Esophagus muscularis mucosa (tissue), 3 donors: ENCODE measurements at regions not wholly inside any gene's neighbourhood (a gene's known extent, or its start where the extent isn't known, plus 50 kb on each side); places are given as distances from the start of the nearest gene placed in this dataset.

Source experiments
- POLR2AphosphoS5 ChIP-seq, 2 donors: sonication (generic); formaldehyde crosslinking; IDR thresholded peaks; one replicate each; pipeline ENCODE4 v1.6.1; 2017; ENCODE audit warnings: antibody characterized with exemption in 2 of 2
- TF ChIP-seq, protein P1 (sequence below), 3 experiments: fragments of 200-600 bp in 2 of 3; fragments of 450-650 bp in 1 of 3; sonication (generic) in 2 of 3; IDR thresholded peaks; one replicate each; pipeline ENCODE4 v1.5.1; 2017 to 2019; ENCODE audit warnings: antibody characterized with exemption in 3 of 3, mild to moderate bottlenecking in 2 of 3, moderate library complexity in 1 of 3

GRCh38 chr11:103829596-103829995 lies 206.8 kb upstream of the DDI1 start:
- TF ChIP-seq, protein P1, sequence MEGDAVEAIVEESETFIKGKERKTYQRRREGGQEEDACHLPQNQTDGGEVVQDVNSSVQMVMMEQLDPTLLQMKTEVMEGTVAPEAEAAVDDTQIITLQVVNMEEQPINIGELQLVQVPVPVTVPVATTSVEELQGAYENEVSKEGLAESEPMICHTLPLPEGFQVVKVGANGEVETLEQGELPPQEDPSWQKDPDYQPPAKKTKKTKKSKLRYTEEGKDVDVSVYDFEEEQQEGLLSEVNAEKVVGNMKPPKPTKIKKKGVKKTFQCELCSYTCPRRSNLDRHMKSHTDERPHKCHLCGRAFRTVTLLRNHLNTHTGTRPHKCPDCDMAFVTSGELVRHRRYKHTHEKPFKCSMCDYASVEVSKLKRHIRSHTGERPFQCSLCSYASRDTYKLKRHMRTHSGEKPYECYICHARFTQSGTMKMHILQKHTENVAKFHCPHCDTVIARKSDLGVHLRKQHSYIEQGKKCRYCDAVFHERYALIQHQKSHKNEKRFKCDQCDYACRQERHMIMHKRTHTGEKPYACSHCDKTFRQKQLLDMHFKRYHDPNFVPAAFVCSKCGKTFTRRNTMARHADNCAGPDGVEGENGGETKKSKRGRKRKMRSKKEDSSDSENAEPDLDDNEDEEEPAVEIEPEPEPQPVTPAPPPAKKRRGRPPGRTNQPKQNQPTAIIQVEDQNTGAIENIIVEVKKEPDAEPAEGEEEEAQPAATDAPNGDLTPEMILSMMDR (IDR thresholded peaks at IDR 0.05): no peak
- TF ChIP-seq POLR2AphosphoS5 (IDR thresholded peaks at IDR 0.05): no peak
